GM13977 (cell line): ENCODE measurements at regions not wholly inside any gene's neighbourhood (a gene's known extent, or its start where the extent isn't known, plus 50 kb on each side); places are given as distances from the start of the nearest gene placed in this dataset.
"Not testable (repeated sequence)": the region's sequence is repeated elsewhere in the genome, so short reads cannot be mapped to it uniquely, and the experiment has no call there.

Experiments
- DNase-seq: peaks from one replicate; pipeline ENCODE4 v3.0.0; 2012; ENCODE audit warnings: low spot score
- in situ Hi-C: fragments of 300-500 bp; cut with MboI; formaldehyde crosslinking; loops from one replicate; pipeline ENCODE4 v1.12.0; 2022; ENCODE audit warnings: low sequenced_read_pairs, low pct_unique_long_range_greater_than_20kb, mixed read lengths, inconsistent platforms; ENCODE audit not compliant: unreplicated experiment
- TF ChIP-seq, protein P1 (sequence below): IDR thresholded peaks from 2 replicates; pipeline ENCODE4 v1.5.1; 2012; ENCODE audit warnings: mild to moderate bottlenecking, control low read depth; ENCODE audit not compliant: insufficient read depth; ENCODE audit errors: extremely low read depth, missing control alignments

DNA sequence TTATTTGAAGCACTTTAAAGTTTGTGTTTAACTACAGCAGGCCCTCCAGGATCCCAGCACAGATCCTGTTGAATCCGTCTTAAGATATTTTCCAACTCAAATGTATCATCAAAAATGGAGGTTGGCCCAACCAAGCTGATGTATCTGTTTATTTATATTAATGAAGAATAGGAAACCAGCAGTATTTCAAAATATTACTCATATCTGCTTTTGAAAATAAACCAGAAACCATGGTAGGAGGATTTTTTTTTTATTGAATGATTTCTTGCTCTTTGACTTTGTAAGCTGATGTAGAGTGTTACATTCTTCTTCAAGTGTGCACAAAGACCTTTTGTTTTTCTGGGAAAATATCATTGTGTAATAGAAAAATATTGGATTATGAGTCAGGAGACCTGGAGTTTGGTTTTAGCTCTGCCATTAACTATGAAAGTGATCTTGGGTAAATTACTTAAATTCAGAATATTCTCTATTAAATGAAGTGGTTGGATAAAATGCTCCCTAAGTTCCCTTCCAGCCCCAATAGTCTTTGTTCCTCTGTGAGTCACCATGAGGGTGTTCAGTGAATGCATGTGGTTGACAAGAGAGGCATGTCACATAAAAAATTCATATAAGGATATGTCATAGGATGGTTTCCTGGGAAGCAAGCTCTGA is 221.3 kb upstream of the GAP43 start:
- TF ChIP-seq, protein P1, sequence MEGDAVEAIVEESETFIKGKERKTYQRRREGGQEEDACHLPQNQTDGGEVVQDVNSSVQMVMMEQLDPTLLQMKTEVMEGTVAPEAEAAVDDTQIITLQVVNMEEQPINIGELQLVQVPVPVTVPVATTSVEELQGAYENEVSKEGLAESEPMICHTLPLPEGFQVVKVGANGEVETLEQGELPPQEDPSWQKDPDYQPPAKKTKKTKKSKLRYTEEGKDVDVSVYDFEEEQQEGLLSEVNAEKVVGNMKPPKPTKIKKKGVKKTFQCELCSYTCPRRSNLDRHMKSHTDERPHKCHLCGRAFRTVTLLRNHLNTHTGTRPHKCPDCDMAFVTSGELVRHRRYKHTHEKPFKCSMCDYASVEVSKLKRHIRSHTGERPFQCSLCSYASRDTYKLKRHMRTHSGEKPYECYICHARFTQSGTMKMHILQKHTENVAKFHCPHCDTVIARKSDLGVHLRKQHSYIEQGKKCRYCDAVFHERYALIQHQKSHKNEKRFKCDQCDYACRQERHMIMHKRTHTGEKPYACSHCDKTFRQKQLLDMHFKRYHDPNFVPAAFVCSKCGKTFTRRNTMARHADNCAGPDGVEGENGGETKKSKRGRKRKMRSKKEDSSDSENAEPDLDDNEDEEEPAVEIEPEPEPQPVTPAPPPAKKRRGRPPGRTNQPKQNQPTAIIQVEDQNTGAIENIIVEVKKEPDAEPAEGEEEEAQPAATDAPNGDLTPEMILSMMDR, result no peak
- DNase-seq, result no peak
- in situ Hi-C loops, result no loop called here

DNA sequence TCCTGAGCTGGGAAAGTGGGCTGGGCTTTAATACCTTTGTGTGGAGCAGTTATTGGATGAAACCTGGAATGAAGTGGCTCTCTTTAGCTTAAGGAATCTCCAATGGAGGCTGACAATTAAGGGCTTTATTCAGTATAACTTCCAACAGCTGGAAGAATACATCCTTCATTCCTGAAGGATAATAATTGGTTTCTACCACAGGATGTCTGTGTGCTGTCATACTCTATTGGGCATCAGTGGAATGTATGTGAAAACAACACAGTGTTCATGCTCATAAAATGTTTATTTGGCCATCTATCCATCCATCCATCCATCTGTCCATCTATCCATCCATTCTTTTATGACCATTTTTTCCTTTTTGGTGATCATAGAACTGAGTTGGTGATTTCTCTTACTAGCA is 220.7 kb upstream of the GAP43 start:
- in situ Hi-C loops, result no loop called here
- TF ChIP-seq, protein P1, result no peak
- no peak for DNase-seq

DNA sequence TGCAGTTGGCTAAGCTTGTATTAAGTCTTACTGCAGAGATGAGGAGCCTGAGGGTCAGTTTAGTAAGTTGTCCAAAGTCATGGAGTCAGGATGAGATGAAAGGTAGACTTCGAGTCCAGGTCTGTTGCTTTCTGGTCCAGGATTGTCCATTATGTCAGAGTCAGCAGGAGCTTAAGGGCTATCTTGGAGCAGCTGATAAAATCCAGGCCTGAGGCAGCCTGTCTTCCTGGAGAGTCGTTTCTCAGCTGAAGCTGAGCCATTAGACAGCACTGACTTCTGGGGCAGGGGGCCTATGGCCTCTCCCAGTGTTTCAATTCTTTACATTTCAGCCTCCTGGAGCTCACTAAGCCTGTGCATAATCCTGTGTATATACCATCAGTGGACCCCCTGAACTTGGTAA is 219.5 kb upstream of the GAP43 start:
- in situ Hi-C loops, result no loop called here
- no peak for DNase-seq
- TF ChIP-seq, protein P1, result no peak

DNA sequence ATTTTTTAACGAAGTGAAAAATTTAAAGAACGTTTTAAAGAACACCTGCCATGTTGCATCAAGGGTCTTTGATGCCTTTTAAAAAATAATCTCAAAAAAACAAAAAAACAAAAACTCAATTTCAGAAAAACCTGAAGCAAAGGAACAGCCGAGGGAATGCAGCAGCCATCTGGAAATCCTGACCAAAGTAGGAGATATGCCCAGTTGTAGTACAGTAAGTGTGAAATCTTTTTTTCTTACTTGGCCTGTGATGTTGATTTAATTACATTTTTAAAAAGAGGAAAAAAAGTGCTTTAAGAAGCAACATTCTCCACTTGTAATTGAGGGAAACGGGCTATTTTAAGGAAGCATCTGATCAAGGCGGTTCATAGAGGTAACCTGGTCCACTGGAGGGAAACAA is 213.7 kb upstream of the GAP43 start:
- in situ Hi-C loops, result no loop called here
- no peak for DNase-seq
- TF ChIP-seq, protein P1, result no peak

DNA sequence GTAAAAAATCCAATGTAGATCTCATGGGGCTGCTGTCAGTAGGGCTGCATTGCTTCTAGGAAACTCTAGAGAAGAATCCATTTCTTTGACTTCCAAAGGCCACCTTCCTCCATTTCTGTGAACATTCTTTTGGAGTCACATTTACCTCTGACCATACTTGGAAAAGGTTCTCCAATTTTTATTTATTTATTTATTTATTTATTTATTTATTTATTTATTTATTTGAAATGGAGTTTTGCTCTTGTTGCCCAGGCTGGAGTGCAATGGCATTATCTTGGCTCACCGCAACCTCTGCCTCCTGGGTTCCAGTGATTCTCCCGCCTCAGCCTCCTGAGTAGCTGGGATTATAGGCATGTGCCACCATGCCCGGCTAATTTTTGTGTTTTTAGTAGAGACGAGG is 208.7 kb upstream of the GAP43 start:
- in situ Hi-C loops, DNase-seq: not testable (repeated sequence)

DNA sequence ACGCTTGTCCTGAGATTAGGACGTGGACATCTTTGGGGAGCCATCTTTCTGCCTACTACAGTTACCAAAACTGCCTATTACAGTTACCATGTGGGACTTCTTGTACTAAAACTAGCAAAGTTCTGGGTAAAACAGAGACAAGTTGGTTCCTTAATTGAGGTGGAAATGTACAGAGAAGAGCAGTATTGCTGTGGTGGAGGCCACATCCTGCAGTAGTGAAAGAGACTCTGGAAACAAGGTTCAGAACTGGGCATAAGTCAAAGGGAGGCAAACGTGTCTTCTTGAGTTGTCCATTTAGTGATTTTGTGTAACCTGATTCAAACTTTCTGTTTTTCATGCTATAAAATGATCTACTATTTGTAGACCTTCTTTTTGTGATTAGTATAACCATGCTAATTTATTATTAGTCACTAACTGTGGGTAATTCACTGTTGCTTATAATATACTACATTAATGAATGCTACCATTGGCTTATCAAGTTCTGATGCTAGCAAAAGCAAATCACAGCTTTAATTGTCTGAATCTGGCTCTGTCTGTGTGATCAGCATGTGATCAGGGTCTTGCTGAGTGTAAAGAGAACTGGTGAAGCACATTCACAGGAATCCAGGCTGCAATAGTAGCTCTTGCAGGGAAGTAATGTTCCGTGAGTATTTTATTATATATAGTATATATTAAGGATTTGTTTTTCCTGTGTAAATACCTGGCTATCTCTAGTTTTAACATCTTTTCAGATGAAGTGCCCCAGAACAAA is 207.9 kb upstream of the GAP43 start:
- DNase-seq, result no peak
- TF ChIP-seq, protein P1, result no peak
- in situ Hi-C loops, result no loop called here

DNA sequence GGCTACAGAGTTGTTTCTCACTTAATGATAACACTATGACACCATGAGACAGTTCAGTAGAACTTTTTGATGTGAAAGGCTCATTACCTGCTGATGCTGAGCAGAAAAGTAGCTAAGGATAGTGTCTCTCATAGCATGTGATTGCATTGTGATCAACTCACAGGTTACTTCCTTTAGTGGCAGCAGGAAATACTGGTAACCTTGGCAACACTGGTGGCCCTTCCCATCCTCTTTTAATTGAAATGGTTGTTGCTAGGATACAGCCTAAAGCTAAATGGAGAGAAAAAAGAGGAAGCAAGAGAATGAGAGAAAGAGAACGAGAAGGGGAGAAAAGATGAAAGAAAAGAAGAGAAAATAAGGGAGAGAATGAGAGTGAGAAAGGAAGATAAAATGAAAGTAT is 204.7 kb upstream of the GAP43 start:
- in situ Hi-C loops, result no loop called here
- no peak for DNase-seq
- TF ChIP-seq, protein P1, result no peak
